ENCODE measurements at regions not wholly inside any gene's neighbourhood (a gene's known extent, or its start where the extent isn't known, plus 50 kb on each side); places are given as distances from the start of the nearest gene placed in this dataset.

DNA sequence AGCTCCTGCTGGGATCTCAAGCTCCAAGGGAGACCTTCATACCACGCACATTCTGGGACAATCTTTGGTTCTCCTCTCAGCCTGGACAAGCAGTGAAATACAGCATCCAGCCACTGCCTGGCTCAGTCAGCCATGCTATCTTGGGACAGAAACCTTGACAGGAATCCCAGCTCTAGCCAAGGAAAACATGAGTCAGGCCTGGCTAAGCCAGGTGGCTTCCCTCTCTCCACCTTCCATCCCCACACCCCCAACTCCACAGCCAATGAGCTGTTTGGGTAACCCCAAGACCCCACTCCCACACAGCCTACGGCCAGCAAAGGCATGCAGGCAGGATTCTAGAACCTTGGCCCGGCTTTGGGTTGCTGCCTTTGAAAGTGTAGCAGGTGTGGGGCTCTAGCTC, 64.9 kb downstream of the MCFD2 start:
- Mint-ChIP-seq H3K27me3 (peaks cover 6 to 13% of the 10 kb centered on the region in 2 donors), H3K4me3 (no peak overlapping the region), H3K4me1 (ENCODE audit: low read depth in 2 of 2) (no peaks in the 10 kb centered on the region), H3K36me3 (no peaks in the 10 kb centered on the region), H3K27ac (no peak overlapping the region), H3K9me3 (no peaks in the 10 kb centered on the region)
- ATAC-seq, result no peak
- DNase-seq (ENCODE audit: low spot score), result no peak

DNA sequence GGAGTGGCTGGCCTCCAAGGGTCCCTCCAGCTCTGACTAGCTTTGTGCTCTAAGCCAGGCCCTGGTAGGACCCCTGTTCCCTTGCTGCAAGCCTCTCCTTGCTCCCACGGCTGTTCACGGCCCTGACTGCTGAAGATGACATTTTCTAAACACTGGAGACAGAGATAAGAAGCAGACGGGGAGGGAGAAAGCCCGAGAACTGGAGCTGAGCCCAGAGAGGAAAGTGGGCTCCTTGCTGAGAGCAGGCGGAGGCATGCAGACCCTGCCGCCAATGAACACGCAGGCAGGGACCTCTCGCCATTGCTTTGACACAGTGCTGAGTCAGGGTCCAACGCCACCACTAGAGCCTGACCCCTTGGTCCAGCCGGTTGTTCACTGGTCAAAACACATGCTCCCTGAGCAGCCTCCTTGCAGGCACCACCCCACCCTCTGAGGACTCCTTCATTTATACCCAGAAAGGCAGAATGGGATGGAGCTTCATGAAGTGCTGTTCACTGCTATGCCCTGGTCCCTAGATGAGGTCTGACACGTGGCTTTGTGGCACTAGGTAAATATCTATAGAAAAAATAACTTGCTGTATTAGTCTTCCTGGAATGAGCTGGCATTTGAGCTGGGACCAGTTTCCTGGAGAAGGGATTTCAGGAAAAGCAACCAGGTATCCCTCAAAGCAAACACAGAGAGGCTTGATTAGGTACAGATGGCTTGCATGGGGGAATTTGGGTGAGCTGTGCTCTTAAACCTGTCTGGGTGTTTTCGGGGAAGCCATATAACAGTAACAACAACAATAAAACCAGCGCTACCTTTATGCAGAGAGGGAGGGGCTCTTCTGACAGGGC, 65.7 kb downstream of the MCFD2 start:
- Mint-ChIP-seq H3K4me3 (no peak overlapping the region), H3K9me3 (no peaks in the 10 kb centered on the region), H3K36me3 (no peaks in the 10 kb centered on the region), H3K4me1 (ENCODE audit: low read depth in 2 of 2) (no peaks in the 10 kb centered on the region), H3K27ac (no peak overlapping the region), H3K27me3 (peaks cover 6 to 18% of the 10 kb centered on the region in 2 donors)
- ATAC-seq, result no peak
- no peak for DNase-seq (ENCODE audit: low spot score)

DNA sequence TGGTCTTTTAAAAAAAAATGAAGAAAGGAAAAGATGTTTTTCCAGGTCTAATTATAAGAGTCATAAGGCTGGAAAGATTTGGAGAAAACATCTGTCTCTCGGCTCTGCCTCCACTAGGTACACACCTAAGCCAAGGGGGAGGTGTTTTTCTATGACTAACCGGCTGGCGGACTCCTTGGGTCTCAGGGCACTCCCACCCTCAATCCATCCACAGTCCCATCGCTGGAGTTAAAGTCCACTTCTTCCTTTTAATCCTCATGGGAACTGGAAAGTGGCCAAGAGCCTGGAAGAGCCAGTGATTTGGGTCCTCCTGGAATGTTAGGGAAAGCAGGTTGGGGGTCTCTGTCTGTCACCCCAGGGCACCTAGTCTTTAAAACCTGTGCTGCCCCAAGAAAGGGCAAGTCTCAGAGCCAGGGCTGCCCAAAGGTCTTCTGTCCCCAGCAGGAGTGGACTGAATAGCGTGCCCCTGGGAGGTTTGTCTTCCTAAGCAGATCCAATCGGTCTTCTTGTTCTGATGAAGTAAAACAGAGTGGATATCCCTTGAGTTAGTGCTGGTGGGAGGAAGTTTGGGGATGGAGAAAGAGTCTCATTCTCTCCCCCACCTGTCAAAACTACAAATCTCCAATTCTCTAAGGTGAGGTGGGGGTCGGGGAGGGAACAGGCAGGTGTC, 66.4 kb downstream of the MCFD2 start:
- DNase-seq (ENCODE audit: low spot score) (no peak), ATAC-seq (no peak)
- Mint-ChIP-seq H3K36me3 (no peaks in the 10 kb centered on the region), H3K9me3 (no peaks in the 10 kb centered on the region), H3K4me1 (ENCODE audit: low read depth in 2 of 2) (no peaks in the 10 kb centered on the region), H3K27me3 (peaks cover 6 to 21% of the 10 kb centered on the region in 2 donors), H3K4me3 (no peak overlapping the region), H3K27ac (no peak overlapping the region)

DNA sequence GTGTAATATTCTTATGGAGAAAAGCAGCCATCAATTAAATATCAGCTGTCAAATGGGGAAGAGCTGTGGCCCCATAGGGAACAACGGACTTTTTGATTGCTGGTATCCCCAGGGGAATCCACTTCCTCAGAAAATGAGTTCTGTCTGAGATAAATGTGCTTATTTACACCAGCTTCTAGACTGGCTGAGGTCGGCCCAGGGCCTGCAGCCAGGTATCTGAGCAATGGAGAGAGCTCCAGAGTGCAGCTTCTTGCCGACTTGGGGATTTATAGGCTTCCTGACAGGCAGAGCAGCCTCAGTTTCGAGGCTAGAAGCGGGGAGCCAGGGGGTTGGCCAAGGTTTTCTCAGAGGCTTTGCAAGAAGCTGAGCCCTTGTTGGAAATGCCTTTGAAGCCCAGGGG, 67.2 kb downstream of the MCFD2 start:
- Mint-ChIP-seq H3K4me1 (ENCODE audit: low read depth in 2 of 2) (no peaks in the 10 kb centered on the region), H3K27ac (no peak overlapping the region), H3K9me3 (no peaks in the 10 kb centered on the region), H3K4me3 (no peak overlapping the region), H3K27me3 (peaks cover 9 to 21% of the 10 kb centered on the region in 2 donors), H3K36me3 (no peaks in the 10 kb centered on the region)
- DNase-seq (ENCODE audit: low spot score) (no peak), ATAC-seq (no peak)

DNA sequence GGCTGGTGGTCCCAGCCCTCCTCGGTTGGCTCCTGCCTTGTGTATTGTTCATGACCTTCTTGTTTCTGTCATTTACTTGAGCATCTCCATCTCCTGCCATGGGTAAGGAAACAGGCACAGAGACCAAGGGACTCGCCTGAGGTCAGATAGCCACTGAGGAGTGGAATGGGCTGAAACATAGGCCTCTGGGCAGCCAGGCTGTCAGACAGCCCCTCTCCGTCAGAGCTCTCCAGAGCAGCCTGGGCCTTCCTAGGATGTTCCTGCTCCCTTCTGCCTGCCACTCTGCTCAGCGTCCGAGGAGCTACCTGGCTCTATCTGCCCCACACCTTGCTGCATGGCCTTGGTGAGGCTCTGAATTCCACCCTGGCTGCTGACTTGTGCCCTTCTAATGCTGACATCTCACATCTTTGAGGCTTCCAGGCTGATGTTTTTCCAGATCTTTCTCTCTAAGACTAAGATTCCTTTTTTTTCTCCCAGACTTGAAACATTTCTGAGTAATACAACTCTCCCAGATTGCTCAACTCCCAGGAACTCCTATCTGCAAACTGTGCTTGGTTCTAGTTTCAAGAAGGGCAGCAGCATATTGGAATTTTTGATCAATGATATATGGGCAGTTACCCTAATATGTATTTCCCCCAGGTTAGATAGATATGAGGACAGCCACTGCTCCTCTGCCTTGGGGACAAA, 67.7 kb downstream of the MCFD2 start:
- DNase-seq (ENCODE audit: low spot score) (no peak), ATAC-seq (peak in 1 of 2 donors; percentile 11)
- H3K9me3 Mint-ChIP-seq, result no peaks in the 10 kb centered on the region
- H3K27me3 Mint-ChIP-seq, result peaks cover 9 to 21% of the 10 kb centered on the region in 2 donors
- H3K4me1 Mint-ChIP-seq (ENCODE audit: low read depth in 2 of 2), result no peaks in the 10 kb centered on the region
- H3K36me3 Mint-ChIP-seq, result no peaks in the 10 kb centered on the region
- no peak overlapping the region for H3K4me3 Mint-ChIP-seq
- no peak overlapping the region for H3K27ac Mint-ChIP-seq

DNA sequence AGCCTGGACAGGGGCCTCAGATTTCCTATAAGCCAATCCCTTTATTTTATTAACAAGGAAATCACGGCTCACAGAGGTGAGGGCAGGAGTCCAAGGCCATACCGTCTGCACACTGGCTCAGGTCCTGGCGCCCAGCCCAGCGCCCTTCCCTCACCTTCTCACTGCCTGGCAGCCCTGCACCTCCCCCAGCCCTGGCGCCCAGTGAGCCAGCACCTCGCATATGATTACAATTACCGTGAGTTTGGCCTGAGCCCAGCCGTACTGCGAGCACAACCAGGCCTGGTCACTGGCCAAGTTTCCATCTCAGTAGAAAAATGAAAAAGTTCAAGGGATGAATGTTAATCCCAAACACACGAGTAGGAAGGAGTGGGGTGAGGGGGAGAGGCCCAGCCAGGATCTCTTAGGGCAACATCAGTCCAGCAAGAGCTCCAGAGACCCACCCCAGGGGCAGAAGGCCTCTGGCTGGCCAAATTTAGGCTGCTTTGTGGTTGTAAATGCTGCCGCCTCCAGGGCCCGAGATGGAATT, 68.4 kb downstream of the MCFD2 start:
- Mint-ChIP-seq H3K27me3 (peaks cover 9 to 21% of the 10 kb centered on the region in 2 donors), H3K36me3 (no peaks in the 10 kb centered on the region), H3K4me1 (ENCODE audit: low read depth in 2 of 2) (no peaks in the 10 kb centered on the region), H3K4me3 (no peak overlapping the region), H3K27ac (no peak overlapping the region), H3K9me3 (no peaks in the 10 kb centered on the region)
- DNase-seq (ENCODE audit: low spot score) (no peak), ATAC-seq (no peak)

DNA sequence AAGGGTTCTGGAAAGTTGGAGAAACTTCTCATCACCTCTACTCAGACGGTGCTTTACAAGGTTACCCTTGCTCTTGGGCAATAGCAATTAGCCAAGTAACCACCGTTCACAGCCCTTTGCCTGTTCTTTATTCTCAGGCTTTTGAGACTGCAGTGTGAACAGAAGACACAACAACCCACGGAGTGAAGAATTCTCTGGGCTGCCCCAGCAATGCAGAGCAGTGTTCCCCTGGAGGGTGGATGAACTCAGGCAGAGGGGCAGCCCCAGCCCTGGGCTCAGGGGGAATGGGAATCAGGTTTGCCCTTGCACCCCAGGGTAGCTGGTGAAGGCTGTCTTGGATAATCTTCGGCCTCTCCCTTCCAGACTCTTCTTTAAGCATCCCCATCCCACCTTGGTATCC, 69.1 kb downstream of the MCFD2 start:
- Mint-ChIP-seq H3K27me3 (peaks cover 9 to 21% of the 10 kb centered on the region in 2 donors), H3K4me1 (ENCODE audit: low read depth in 2 of 2) (no peaks in the 10 kb centered on the region)

DNA sequence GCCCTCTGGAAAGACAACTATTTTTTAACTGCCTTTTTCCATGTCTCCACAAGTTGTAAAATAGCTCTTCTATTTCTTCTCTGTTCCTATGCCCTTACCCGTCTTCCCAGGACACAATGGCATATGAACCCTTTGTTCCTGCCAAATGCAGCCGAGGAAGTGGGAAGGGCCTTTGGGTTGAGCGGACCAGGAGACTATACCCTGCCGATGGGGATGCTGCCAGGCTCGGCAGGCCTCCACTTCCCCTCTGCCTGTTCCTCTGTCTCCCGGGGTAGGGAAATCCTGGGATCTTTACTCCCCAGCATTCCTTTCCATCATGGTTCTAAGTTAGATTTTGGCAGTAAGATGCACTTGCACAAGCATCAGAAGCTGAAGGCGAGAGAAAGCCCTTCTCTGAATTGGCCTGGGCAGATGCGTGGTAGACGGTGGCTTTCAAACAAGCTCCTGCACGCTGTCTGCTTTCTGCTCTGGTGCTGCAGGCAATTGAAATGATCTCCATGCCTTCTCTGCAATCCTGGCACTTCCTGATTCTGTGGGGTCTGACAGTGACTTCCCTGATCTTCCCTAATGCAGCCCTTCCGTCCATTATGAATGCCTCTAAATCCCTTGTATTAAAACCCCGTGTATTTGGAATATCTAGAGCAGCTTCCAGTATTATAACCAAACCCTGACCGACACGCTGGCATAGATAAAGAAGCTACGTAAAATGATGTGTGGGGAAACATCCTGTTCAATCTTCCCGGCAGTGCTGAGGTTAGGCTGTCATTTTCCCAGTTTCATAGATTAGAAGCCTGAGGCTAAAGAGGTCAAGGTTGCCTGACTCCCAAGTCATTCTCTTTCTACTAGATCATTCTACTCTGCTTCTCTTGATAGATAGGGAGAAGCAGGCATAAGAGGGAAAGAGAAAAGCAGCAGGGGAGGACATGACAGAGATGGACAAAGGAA, 69.8 kb downstream of the MCFD2 start:
- Mint-ChIP-seq H3K27ac (no peak overlapping the region), H3K9me3 (no peaks in the 10 kb centered on the region), H3K36me3 (no peaks in the 10 kb centered on the region), H3K4me3 (no peak overlapping the region), H3K4me1 (ENCODE audit: low read depth in 2 of 2) (no peaks in the 10 kb centered on the region), H3K27me3 (peaks cover 9 to 21% of the 10 kb centered on the region in 2 donors)
- DNase-seq (ENCODE audit: low spot score) (no peak), ATAC-seq (no peak)

More for the DNA sequence above, 69.1 kb downstream of the MCFD2 start:
- Mint-ChIP-seq H3K9me3 (no peaks in the 10 kb centered on the region), H3K4me3 (no peak overlapping the region), H3K27ac (no peak overlapping the region), H3K36me3 (no peaks in the 10 kb centered on the region)
- DNase-seq (ENCODE audit: low spot score), result no peak
- ATAC-seq, result no peak

DNA sequence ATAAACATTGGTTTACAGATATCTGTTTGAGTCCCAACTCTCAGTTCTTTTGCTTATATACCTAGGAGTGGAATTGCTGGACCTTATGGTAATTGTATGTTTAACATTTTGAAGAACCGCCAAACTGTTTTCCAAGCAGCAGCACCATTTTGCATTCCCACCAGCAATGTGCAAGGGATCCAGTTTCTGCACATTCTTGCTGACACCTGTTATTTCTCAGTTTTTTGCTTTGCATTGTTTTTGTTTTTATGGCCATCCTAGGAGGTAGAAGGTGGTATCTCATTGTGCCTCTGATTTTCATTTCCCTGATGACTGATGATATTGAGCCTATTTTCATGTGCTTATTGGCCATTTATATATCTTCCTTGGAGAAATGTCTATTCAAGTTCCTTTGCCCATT, 71.2 kb downstream of the MCFD2 start:
- Mint-ChIP-seq H3K36me3 (no peaks in the 10 kb centered on the region), H3K27ac (no peak overlapping the region)

DNA sequence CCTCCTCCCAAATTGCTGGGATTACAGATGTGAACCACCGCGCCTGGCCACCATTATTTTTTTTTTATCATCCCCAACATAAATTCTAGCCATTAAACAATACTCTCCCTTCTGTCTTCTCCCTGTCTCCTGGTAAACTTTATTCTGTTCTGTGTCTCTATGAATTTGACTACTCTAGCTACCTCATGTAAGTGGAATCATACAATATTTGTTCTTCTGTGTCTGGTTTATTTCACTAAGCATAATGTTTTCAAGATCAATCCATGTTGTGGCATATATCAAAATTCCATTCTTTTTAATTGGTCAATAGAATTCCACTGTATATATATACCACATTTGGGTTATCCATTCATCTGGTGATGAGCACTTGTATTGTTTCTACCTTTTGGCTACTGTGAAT, 71.6 kb downstream of the MCFD2 start:
- no peaks in the 10 kb centered on the region for H3K4me1 Mint-ChIP-seq (ENCODE audit: low read depth in 2 of 2)
- H3K27me3 Mint-ChIP-seq, result peaks cover 9 to 21% of the 10 kb centered on the region in 2 donors
- no peak overlapping the region for H3K27ac Mint-ChIP-seq
- no peaks in the 10 kb centered on the region for H3K9me3 Mint-ChIP-seq
- no peaks in the 10 kb centered on the region for H3K36me3 Mint-ChIP-seq
- ATAC-seq (no peak), DNase-seq (ENCODE audit: low spot score) (no peak)
- H3K4me3 Mint-ChIP-seq, result no peak overlapping the region

More for the DNA sequence above, 71.2 kb downstream of the MCFD2 start:
- H3K27me3 Mint-ChIP-seq, result peaks cover 9 to 21% of the 10 kb centered on the region in 2 donors
- ATAC-seq, result no peak
- H3K9me3 Mint-ChIP-seq, result no peaks in the 10 kb centered on the region
- no peak for DNase-seq (ENCODE audit: low spot score)
- no peak overlapping the region for H3K4me3 Mint-ChIP-seq
- H3K4me1 Mint-ChIP-seq (ENCODE audit: low read depth in 2 of 2), result no peaks in the 10 kb centered on the region

DNA sequence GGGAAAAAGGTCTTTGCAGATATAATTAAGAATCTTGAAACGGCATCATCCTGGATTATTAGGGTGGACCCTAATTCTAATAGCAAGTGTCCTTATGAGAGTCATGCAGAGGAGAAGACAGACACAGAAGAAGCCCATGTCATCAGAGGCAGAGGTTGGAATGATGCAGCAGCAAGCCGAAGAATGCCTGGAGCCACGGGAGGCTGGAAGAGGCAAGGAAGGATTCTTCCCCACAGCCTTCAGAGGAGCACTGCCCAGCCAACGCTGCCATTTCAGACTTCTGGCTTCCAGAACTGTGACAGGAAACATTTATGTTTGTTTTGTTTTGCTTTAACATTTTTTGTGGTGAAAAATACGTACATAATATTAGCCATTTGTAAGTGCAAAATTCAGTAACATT, 72.3 kb downstream of the MCFD2 start:
- Mint-ChIP-seq H3K27me3 (peaks cover 6 to 17% of the 10 kb centered on the region in 2 donors), H3K9me3 (no peaks in the 10 kb centered on the region), H3K27ac (no peak overlapping the region), H3K4me3 (no peak overlapping the region), H3K36me3 (no peaks in the 10 kb centered on the region), H3K4me1 (ENCODE audit: low read depth in 2 of 2) (no peaks in the 10 kb centered on the region)
- ATAC-seq, result no peak
- no peak for DNase-seq (ENCODE audit: low spot score)

DNA sequence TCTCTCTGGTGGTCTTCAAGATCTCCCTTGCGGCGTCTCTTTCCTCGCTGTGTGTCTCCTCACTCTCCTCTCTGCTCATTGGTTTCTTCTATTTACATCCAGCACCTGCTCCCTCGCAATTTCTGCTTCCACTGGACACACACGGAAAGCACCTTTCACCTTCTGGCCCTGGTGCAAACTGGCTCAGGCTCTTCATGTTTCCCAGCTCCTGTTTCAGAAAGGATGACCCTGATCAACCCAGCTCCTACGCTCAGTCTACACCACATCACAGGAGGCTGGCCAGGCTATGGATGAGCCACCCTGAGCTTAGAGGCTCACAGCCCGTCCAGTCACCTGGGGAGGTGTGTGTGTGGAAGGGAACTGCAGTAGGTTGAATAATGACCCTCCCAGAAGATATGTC, 72.7 kb downstream of the MCFD2 start:
- ATAC-seq, result no peak
- Mint-ChIP-seq H3K4me3 (no peak overlapping the region), H3K9me3 (no peaks in the 10 kb centered on the region), H3K36me3 (no peaks in the 10 kb centered on the region), H3K27ac (no peak overlapping the region), H3K4me1 (ENCODE audit: low read depth in 2 of 2) (no peaks in the 10 kb centered on the region), H3K27me3 (peaks cover 6 to 14% of the 10 kb centered on the region in 2 donors)
- no peak for DNase-seq (ENCODE audit: low spot score)

DNA sequence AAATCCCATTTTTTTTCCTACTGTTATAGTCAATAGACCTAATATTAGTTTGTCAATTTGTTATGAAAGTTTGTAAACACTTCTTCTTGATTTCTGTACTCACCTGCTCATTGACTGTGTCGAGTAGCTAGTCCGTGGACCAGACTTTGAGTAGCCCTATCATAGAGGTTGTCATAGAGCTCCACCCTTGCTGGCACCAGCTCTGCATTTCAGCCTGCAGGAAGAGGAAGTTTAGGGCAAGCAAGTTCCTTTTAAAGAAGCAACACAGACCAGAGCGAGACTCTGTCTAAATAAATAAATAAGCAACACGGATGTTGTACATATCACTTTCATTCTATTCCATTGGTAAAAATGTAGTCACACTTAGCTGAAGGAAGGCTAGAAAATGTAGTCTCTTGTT, 74.0 kb downstream of the MCFD2 start:
- Mint-ChIP-seq H3K9me3 (no peaks in the 10 kb centered on the region), H3K4me1 (ENCODE audit: low read depth in 2 of 2) (no peaks in the 10 kb centered on the region), H3K36me3 (no peaks in the 10 kb centered on the region), H3K4me3 (no peak overlapping the region), H3K27ac (no peak overlapping the region), H3K27me3 (peaks cover 6 to 14% of the 10 kb centered on the region in 2 donors)
- DNase-seq (ENCODE audit: low spot score) (no peak), ATAC-seq (no peak)

Data from natural killer cell treated with Interleukin-12 subunit alpha and Interleukin-12 subunit beta and Interleukin-15 and Interleukin-18, amount 100 ng/mL, for 72 hours (primary cell).